Naive thymus-derived CD8-positive, alpha-beta T cell (primary cell): ENCODE measurements at regions not wholly inside any gene's neighbourhood (a gene's known extent, or its start where the extent isn't known, plus 50 kb on each side); places are given as distances from the start of the nearest gene placed in this dataset.

Experiments used
- ATAC-seq, 2 donors: fragments of 150-1000 bp; cut with Tn5 transposase in 1 of 2; sonication (Bioruptor Pico), chemical (Tn5 transposase) in 1 of 2; 1 replicate in 1 of 2; 2 replicates in 1 of 2; pipeline ENCODE4 v1.10.0; 2021; ENCODE audit warnings: mild to moderate bottlenecking in 2 of 2, moderate library complexity in 2 of 2
- POLR2A ChIA-PET: fragments of 350-600 bp; sonication (Branson Sonifier 250); formaldehyde crosslinking; loops from one replicate; lab custom pipeline; 2021; ENCODE audit warnings: antibody characterized with exemption; lab: Charles Lee
- DNase-seq, 10 donors: peaks; one replicate each; pipeline versions ENCODE4 v3.0.0 to v3.0.0-alpha.2; 2020 to 2022
- H3K27ac Mint-ChIP-seq, 10 donors: one replicate each; pipeline ENCODE4 v1.8.0; 2020 to 2022; ENCODE audit warnings: mild to moderate bottlenecking in 10 of 10, mixed read lengths in 10 of 10, moderate library complexity in 4 of 10, inconsistent platforms in 1 of 10
- H3K27me3 Mint-ChIP-seq, 5 donors: one replicate each; pipeline ENCODE4 v1.8.0; 2021 to 2022; ENCODE audit warnings: mixed read lengths in 5 of 5
- H3K36me3 Mint-ChIP-seq, 3 donors: one replicate each; pipeline ENCODE4 v1.8.0; 2020 to 2022; ENCODE audit warnings: mixed read lengths in 3 of 3, mild to moderate bottlenecking in 2 of 3, inconsistent platforms in 1 of 3
- H3K4me1 Mint-ChIP-seq, 4 donors: one replicate each; pipeline ENCODE4 v1.8.0; 2021 to 2022; ENCODE audit warnings: mixed read lengths in 4 of 4
- H3K4me3 Mint-ChIP-seq, 10 donors: one replicate each; pipeline ENCODE4 v1.8.0; 2020 to 2022; ENCODE audit warnings: mild to moderate bottlenecking in 10 of 10, mixed read lengths in 10 of 10, moderate library complexity in 6 of 10, inconsistent platforms in 1 of 10
- H3K9me3 Mint-ChIP-seq, 9 donors: one replicate each; pipeline ENCODE4 v1.8.0; 2020 to 2022; ENCODE audit warnings: mixed read lengths in 9 of 9, mild to moderate bottlenecking in 3 of 9, inconsistent platforms in 1 of 9, moderate library complexity in 1 of 9

GRCh38 chr10:94192333-94192732, 170.4 kb downstream of the NOC3L start:
- no peaks in the 10 kb centered on the region for H3K4me1 Mint-ChIP-seq
- ATAC-seq, result no peak
- DNase-seq, result no peak
- POLR2A ChIA-PET, result no interaction called here
- peaks cover 0 to 2% (median 0%) of the 10 kb centered on the region in 3 donors for H3K36me3 Mint-ChIP-seq
- H3K9me3 Mint-ChIP-seq, result peaks cover 0 to 4% (median 0%) of the 10 kb centered on the region in 9 donors
- peaks cover 4 to 29% (median 10%) of the 10 kb centered on the region in 5 donors for H3K27me3 Mint-ChIP-seq
- H3K4me3 Mint-ChIP-seq, result no peak overlapping the region
- no peak overlapping the region for H3K27ac Mint-ChIP-seq

- DNase-seq (no peak), ATAC-seq (no peak)
- Mint-ChIP-seq H3K27ac (no peak overlapping the region), H3K9me3 (peaks cover 0 to 4% (median 0%) of the 10 kb centered on the region in 9 donors), H3K4me3 (no peak overlapping the region), H3K27me3 (peaks cover 4 to 29% (median 9%) of the 10 kb centered on the region in 5 donors), H3K4me1 (no peaks in the 10 kb centered on the region), H3K36me3 (peaks cover 0 to 2% (median 0%) of the 10 kb centered on the region in 3 donors)
- POLR2A ChIA-PET, result no interaction called here
Observed at GRCh38 chr10:94192974-94193373, 169.8 kb downstream of the NOC3L start.

- peaks cover 0 to 4% (median 0%) of the 10 kb centered on the region in 9 donors for H3K9me3 Mint-ChIP-seq
- H3K4me3 Mint-ChIP-seq, result no peak overlapping the region
- ATAC-seq, result no peak
- POLR2A ChIA-PET, result no interaction called here
- DNase-seq, result no peak
- H3K27me3 Mint-ChIP-seq, result peaks cover 5 to 29% (median 9%) of the 10 kb centered on the region in 5 donors
- no peaks in the 10 kb centered on the region for H3K4me1 Mint-ChIP-seq
- peaks cover 0 to 2% (median 0%) of the 10 kb centered on the region in 3 donors for H3K36me3 Mint-ChIP-seq
- H3K27ac Mint-ChIP-seq, result no peak overlapping the region
Observed at GRCh38 chr10:94193466-94193924, 169.2 kb downstream of the NOC3L start.

- ATAC-seq, result no peak
- H3K27me3 Mint-ChIP-seq, result peaks cover 4 to 25% (median 7%) of the 10 kb centered on the region in 5 donors
- H3K9me3 Mint-ChIP-seq, result peaks cover 0 to 4% (median 0%) of the 10 kb centered on the region in 9 donors
- H3K4me1 Mint-ChIP-seq, result no peaks in the 10 kb centered on the region
- H3K27ac Mint-ChIP-seq, result no peak overlapping the region
- POLR2A ChIA-PET, result no interaction called here
- no peak overlapping the region for H3K4me3 Mint-ChIP-seq
- no peak for DNase-seq
- peaks cover 0 to 2% (median 0%) of the 10 kb centered on the region in 3 donors for H3K36me3 Mint-ChIP-seq
Observed at GRCh38 chr10:94194256-94194655, 168.5 kb downstream of the NOC3L start.

GRCh38 chr10:94197241-94197640, 165.5 kb downstream of the NOC3L start:
- no peak for ATAC-seq
- DNase-seq, result no peak
- Mint-ChIP-seq H3K4me3 (no peak overlapping the region), H3K27me3 (peaks cover 0 to 19% (median 8%) of the 10 kb centered on the region in 5 donors), H3K36me3 (no peaks in the 10 kb centered on the region), H3K27ac (no peak overlapping the region), H3K4me1 (no peaks in the 10 kb centered on the region), H3K9me3 (no peaks in the 10 kb centered on the region)
- POLR2A ChIA-PET, result no interaction called here

GRCh38 chr10:94198324-94198723, 164.4 kb downstream of the NOC3L start:
- no peak overlapping the region for H3K4me3 Mint-ChIP-seq
- ATAC-seq (no peak), DNase-seq (no peak)
- peaks cover 0 to 29% (median 8%) of the 10 kb centered on the region in 5 donors for H3K27me3 Mint-ChIP-seq
- no peaks in the 10 kb centered on the region for H3K36me3 Mint-ChIP-seq
- no peak overlapping the region for H3K27ac Mint-ChIP-seq
- H3K9me3 Mint-ChIP-seq, result no peaks in the 10 kb centered on the region
- POLR2A ChIA-PET, result no interaction called here
- no peaks in the 10 kb centered on the region for H3K4me1 Mint-ChIP-seq

GRCh38 chr10:94199565-94199964, 163.2 kb downstream of the NOC3L start:
- POLR2A ChIA-PET, result no interaction called here
- Mint-ChIP-seq H3K27ac (no peak overlapping the region), H3K4me3 (no peak overlapping the region), H3K9me3 (peaks cover 0 to 1% (median 0%) of the 10 kb centered on the region in 9 donors), H3K36me3 (no peaks in the 10 kb centered on the region), H3K4me1 (no peaks in the 10 kb centered on the region), H3K27me3 (peaks cover 1 to 41% (median 10%) of the 10 kb centered on the region in 5 donors)
- DNase-seq (no peak), ATAC-seq (no peak)

GRCh38 chr10:94200146-94200837, 162.4 kb downstream of the NOC3L start:
- Mint-ChIP-seq H3K4me1 (no peaks in the 10 kb centered on the region), H3K27ac (no peak overlapping the region), H3K36me3 (no peaks in the 10 kb centered on the region), H3K4me3 (no peak overlapping the region), H3K27me3 (peaks cover 1 to 49% (median 9%) of the 10 kb centered on the region in 5 donors), H3K9me3 (peaks cover 0 to 1% (median 0%) of the 10 kb centered on the region in 9 donors)
- POLR2A ChIA-PET, result no interaction called here
- ATAC-seq (no peak), DNase-seq (no peak)

GRCh38 chr10:94205396-94205831, 157.3 kb downstream of the NOC3L start:
- POLR2A ChIA-PET, result no interaction called here
- Mint-ChIP-seq H3K4me1 (peaks cover 0 to 14% (median 2%) of the 10 kb centered on the region in 4 donors), H3K27me3 (peaks cover 3 to 37% (median 8%) of the 10 kb centered on the region in 5 donors), H3K36me3 (no peaks in the 10 kb centered on the region), H3K9me3 (peaks cover 0 to 4% (median 0%) of the 10 kb centered on the region in 9 donors), H3K4me3 (no peak overlapping the region), H3K27ac (no peak overlapping the region)
- DNase-seq (no peak), ATAC-seq (no peak)

GRCh38 chr10:94206176-94206575, 156.6 kb downstream of the NOC3L start:
- H3K27ac Mint-ChIP-seq, result no peak overlapping the region
- H3K27me3 Mint-ChIP-seq, result peaks cover 3 to 35% (median 8%) of the 10 kb centered on the region in 5 donors
- POLR2A ChIA-PET, result no interaction called here
- H3K36me3 Mint-ChIP-seq, result no peaks in the 10 kb centered on the region
- H3K4me1 Mint-ChIP-seq, result peaks cover 0 to 14% (median 2%) of the 10 kb centered on the region in 4 donors
- peak overlapping the region in 1 of 10 donors; percentile 38 for H3K4me3 Mint-ChIP-seq
- no peak for ATAC-seq
- DNase-seq, result no peak
- peaks cover 0 to 4% (median 0%) of the 10 kb centered on the region in 9 donors for H3K9me3 Mint-ChIP-seq

GRCh38 chr10:94208315-94208714, 154.4 kb downstream of the NOC3L start:
- DNase-seq (no peak), ATAC-seq (no peak)
- H3K27me3 Mint-ChIP-seq, result peaks cover 4 to 32% (median 8%) of the 10 kb centered on the region in 5 donors
- H3K27ac Mint-ChIP-seq, result no peak overlapping the region
- POLR2A ChIA-PET, result no interaction called here
- peaks cover 0 to 4% (median 0%) of the 10 kb centered on the region in 9 donors for H3K9me3 Mint-ChIP-seq
- peaks cover 0 to 14% (median 2%) of the 10 kb centered on the region in 4 donors for H3K4me1 Mint-ChIP-seq
- H3K4me3 Mint-ChIP-seq, result no peak overlapping the region
- H3K36me3 Mint-ChIP-seq, result no peaks in the 10 kb centered on the region

GRCh38 chr10:94210440-94211168, 152.1 kb downstream of the NOC3L start:
- no peak overlapping the region for H3K27ac Mint-ChIP-seq
- H3K4me3 Mint-ChIP-seq, result no peak overlapping the region
- DNase-seq (no peak), ATAC-seq (no peak)
- no peaks in the 10 kb centered on the region for H3K36me3 Mint-ChIP-seq
- POLR2A ChIA-PET, result no interaction called here
- H3K9me3 Mint-ChIP-seq, result peaks cover 0 to 4% (median 0%) of the 10 kb centered on the region in 9 donors
- peaks cover 1 to 25% (median 10%) of the 10 kb centered on the region in 5 donors for H3K27me3 Mint-ChIP-seq
- H3K4me1 Mint-ChIP-seq, result peaks cover 0 to 14% (median 2%) of the 10 kb centered on the region in 4 donors

- H3K4me1 Mint-ChIP-seq, result peaks cover 0 to 10% (median 1%) of the 10 kb centered on the region in 4 donors
- H3K27me3 Mint-ChIP-seq, result peaks cover 1 to 23% (median 9%) of the 10 kb centered on the region in 5 donors
- POLR2A ChIA-PET, result no interaction called here
- no peak overlapping the region for H3K27ac Mint-ChIP-seq
- ATAC-seq (no peak), DNase-seq (no peak)
- H3K36me3 Mint-ChIP-seq, result no peaks in the 10 kb centered on the region
- H3K4me3 Mint-ChIP-seq, result no peak overlapping the region
- peaks cover 0 to 4% (median 0%) of the 10 kb centered on the region in 9 donors for H3K9me3 Mint-ChIP-seq
Observed at GRCh38 chr10:94211169-94211510, 151.6 kb downstream of the NOC3L start.
